Glomerular endothelial cell (primary cell): ENCODE measurements at regions not wholly inside any gene's neighbourhood (a gene's known extent, or its start where the extent isn't known, plus 50 kb on each side); places are given as distances from the start of the nearest gene placed in this dataset.
"Not testable (repeated sequence)": the region's sequence is repeated elsewhere in the genome, so short reads cannot be mapped to it uniquely, and the experiment has no call there.

Experiments
- DNase-seq: peaks from one replicate; pipeline ENCODE4 v3.0.0-alpha.2; 2011; ENCODE audit warnings: low read depth, low spot score; ENCODE audit errors: extremely low read depth

DNA sequence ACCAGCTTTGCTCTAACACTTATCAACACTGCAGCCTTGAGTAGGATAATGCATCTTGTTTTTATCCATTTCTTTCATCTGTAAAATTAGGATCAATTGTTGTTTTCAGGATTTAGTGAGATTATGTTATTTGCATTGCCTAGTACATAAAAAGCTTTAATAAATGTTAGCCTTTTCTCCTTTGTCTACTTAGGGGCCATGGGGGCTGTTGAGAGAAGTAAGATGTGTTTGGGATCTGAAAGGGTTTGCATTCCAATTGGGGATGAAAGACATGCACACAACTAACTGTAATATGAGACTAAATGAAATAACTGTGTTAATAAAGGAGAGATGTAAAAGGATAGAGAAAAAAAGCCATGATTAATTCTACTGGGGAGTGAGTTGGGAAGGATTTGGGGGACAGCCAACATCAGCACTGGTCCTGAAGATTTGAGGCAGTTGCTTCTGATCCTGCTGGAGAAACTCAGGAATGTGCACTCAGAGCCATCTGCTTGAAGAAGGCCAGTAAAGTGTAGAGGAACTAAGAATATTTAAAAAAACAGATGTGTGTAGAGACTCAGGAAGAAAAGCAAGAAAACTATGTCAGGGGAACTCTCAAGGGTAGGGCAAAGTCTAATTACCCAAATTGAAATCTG lies 236.3 kb downstream of the OLFM4 start:
- no peak for DNase-seq

DNA sequence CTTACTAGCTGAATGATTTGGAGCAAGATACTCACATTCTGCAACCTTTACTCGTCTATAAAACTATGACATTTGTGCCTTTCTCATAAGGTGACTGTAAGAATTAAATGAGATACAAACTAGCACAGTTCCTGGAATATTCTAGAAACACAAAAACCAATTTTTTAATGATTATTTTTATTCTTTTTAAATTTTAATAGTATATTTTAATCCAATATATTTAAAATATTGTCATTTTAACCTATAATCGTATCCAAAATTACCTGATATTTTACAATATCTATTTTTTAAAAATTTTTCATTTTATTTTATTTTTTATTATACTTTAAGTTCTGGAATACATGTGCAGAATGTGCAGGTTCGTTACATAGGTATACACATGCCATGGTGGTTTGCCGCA lies 238.1 kb downstream of the OLFM4 start:
- no peak for DNase-seq

DNA sequence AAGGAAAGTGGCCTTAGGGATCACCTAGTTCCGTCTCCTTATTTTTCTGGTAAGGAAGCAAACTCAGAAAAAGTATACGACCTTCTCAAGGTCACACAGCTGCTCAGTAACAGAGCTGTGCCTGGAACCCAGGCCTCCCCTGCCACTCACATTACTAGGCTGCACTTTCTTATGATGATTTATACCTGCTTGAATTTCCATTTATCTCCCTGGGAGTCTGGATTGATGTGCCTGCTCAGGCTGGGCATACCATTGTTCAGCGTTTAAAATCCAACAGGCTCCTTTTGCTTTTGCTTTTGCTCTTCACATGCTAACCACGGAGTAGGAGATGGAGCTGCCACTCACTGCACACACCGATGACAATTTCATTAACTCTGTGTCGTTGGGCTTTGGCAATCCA lies 241.0 kb downstream of the OLFM4 start:
- no peak for DNase-seq

DNA sequence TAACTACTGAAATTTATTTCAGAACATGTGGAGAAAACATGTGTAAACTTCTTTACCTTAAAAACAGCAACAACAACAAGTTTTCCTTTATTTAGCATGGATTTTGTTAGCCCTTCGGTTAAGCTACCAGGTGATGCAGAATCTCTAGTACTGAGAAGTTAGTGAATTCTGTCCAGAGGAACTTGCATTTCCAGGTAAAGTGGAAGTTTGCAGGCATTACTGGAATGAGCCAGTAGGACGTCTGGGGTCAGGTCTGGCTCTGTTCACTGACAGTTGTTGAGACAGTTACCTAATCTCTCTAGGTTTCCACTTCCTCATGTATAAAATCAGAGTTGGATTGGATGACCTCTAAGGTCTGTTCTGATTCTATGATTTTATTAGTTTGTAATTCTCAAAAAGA lies 244.3 kb downstream of the OLFM4 start:
- no peak for DNase-seq

DNA sequence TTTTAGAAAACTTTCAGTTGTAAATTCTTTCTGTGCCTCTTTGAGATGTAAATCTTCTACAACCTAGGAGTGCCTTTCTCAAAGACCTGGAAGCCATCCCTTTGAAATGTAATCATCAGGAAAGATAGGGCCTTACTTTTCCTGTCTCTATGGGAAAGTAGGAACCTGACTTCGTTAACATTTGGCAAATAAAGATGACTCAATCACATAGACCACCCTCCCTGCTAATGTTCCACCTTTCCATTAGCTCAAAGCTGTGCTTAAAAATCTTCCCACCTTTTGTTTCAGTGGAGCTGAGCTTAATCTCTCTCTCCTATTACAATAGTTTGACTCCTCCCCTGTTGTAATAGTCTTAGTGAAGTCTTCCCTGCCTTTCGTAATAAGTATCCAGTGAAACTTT lies 247.7 kb downstream of the OLFM4 start:
- DNase-seq, result no peak

DNA sequence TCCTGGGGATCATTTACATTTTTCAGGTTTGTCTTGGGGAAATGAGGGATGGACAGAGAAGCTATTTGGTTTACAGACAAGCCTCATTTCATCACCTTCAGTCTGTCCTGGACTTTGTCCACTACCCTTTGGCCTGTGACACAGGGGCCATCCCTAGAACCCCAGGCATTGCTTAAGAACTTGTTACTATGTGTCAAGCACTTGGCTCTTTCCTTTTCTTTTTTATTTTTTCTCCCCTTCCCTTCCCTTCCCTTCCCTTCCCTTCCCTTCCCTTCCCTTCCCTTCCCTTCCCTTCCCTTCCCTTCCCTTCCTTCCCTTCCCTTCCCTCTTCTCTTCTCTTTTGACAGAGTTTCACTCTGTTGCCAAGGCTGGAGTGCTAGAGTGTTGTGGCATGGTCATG lies 253.1 kb downstream of the OLFM4 start:
- no peak for DNase-seq

DNA sequence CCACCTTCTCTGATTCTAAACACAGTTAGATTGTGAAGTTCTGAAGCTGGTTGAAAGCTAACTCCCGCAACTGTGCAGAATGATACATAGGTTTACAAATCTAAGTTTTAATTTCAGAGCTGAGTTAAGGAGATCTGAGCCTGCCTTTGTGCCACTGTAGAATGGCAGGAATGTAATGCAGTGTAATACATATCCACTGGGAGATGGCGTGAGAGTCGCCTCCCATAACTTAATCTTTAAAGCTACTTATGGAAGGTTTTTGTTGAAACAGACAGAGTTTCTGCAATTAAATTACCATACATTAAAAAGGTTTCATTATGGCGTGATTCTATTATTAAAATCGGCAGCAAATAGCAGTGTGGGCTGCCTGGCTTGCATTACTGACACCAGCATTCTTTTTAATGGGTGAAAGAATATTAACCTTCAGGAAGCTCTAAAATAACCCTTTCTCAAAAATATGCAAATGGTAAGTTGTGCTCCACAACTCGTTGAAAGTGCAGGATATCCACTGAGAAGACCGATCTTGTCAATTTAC lies 257.4 kb downstream of the OLFM4 start:
- DNase-seq, result no peak

DNA sequence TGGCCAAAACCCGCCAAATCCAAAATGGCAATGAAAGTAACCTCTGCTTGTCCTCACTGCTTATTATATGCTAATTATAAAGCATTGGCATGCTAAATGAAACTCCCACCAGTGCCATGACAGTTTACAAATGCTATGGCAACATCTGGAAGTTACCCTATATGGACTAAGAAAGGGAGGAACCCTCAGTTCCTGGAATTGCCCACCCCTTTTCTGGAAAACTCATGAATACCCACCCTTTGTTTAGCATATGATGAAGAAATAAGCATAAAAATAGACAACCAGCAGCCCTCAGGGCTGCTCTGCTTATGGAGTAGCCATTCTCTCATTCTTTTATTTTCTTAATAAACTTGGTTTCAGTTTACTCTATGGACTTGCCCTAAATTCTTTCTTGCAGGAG lies 269.8 kb downstream of the OLFM4 start:
- DNase-seq, result no peak

DNA sequence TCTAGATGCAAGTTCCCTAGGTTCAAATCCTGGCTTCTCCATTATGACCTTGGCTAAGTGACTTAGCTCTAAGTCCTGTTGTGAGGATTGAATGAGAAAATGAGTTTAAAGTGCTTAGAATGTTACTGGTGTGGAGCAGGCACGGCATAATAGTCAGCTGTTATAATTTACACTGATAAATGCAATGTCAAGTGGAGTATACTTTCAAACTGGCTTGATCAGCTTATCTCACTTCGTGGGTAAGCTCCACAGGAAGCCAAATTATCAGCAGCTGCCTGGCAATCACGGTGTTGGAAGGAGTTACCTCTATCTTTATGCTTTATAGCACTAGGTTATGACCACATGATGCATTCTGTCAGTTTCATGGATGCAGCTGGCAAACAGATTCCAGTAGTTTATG lies 272.8 kb downstream of the OLFM4 start:
- DNase-seq, result no peak

DNA sequence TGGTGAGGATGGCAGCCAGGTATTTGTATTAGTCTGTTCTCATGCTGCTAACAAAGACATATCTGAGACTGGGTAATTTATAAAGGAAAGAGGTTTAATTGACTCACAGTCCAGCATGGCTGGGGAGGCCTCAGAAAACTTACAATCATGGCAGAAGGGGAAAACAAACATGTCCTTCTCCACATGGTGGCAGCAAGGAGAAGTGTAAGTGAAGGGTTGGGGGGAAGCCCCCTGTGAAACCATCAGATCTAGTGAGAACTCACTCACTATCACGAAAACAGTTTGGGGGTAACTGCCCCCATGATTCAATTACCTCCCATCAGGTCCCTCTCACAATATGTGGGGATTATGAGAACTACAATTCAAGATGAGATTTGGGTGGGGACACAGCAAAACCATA lies 276.8 kb downstream of the OLFM4 start:
- not testable (repeated sequence) for DNase-seq

DNA sequence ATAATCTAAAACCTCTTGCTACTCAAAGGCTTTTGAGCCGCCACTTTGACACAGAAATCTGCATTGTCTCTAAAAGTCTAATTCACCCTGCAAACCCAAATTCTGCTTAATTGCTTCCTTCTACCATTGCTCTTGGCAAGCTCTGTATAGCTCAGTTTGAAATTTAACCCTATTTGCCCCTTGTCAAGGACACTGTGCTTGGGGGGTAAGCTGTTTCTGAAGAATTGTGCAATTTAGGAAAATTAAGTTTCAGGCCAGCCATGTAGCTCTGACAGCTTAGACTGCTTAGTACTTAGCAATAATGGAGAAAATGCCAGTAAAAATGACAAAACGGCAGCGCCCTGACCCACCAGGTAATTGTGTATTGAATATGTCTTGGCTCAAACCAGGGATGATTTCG lies 282.2 kb downstream of the OLFM4 start:
- DNase-seq, result no peak

DNA sequence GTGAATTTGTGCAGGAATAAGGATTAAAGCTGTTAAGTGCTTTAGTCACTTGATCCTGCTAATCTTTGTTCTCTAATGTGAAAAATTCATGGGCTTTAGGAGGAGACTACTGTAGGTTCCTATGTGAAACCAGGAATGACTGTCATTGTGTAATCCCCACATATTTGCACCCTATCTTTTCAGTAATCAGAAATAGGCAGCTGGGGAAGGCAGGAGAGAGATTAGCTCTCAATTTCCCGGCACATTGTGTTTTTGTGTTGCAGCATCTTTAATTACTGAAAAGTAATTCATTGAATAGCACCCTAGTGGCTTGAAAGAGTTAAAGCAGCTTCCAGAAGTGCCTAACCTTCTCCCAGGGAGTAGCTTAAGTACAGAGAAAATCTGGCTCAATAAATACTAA lies 282.9 kb downstream of the OLFM4 start:
- DNase-seq, result no peak

DNA sequence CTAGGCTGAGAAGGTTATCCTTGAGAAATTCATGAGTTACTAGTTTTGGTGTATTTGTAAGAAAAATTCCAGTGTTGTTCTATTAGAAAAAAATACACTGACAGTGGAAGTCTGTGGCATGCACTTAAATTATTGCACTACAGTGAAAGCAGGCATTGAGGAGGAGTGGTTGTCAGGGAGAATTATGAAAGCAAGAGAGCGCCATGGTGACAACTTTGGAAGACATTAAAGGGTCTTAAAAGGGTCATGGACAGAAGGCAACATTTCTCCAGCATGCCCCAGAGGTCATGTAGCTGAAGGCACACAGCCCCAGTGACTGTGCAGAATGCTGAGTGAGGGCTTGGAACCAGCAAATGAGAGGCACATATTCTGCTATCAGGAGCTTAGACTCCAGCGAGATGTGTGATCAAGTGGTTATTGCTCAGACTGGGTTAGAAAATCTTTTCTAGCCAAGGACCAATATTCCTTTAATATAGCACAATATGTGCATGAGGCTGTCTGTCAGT lies 292.7 kb downstream of the OLFM4 start:
- no peak for DNase-seq

DNA sequence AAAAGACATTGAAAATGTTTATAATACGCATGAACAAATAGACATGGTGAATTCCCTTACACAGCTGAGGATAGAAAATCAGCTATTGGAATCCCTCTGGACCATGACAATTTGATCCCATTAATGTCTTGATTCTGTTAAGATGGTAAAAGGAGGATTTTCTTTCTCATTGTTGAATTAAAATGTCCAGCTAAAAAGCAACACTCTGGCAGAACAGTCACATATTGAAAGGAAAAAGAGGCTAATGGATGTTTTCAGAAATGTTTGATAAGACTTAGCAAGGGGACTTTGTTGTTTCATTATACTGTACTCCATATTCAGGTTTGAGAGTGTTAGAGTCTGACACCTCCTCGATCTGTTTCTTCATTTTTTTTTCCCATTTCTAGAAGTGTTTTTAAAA lies 296.0 kb downstream of the OLFM4 start:
- no peak for DNase-seq

DNA sequence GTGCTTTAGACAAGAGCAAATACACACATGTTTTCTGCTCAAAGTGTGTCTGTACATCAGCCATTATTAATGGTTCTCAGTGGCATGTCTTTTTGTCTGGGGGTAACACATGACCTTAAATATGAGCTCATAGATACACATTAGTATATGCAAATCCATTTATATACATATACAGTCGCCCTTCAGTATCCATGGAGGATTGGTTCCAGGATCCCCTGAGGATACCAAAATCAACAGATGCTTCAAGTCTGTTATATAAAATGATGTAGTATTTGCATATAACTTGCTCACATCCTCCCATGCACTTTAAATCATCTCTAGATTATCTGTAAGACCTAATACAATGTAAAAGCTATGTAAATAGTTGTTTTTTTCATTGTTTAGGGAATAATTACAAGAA lies 298.1 kb downstream of the OLFM4 start:
- no peak for DNase-seq

DNA sequence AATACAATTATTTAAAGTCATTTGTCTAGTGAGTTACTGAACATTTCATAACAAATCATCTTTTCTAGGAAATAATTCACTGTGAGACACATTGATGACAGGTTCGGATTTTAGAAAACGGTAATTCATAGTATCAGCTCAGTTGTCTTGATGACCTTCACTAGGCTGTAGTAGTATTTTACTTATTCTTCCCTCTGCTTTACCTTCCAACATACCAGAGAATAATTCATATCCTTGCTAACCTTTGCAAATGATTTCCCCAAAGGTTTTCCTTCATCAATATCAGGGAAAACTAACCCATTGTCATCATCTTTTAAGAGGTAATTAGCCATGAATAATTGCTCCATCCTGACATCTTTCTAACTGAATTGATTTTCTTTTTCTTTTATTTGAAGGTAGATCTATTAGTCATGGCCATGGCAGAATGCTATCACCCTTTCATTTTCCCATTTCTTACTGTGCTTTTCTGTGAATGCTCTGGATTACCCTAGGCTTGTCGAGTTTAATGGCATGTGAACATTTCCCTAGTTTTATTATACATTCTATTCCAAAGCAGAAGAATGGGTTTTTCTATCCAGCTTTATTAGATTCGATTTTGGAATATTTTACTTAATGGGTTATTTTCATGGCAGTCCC lies 299.2 kb downstream of the OLFM4 start:
- no peak for DNase-seq

DNA sequence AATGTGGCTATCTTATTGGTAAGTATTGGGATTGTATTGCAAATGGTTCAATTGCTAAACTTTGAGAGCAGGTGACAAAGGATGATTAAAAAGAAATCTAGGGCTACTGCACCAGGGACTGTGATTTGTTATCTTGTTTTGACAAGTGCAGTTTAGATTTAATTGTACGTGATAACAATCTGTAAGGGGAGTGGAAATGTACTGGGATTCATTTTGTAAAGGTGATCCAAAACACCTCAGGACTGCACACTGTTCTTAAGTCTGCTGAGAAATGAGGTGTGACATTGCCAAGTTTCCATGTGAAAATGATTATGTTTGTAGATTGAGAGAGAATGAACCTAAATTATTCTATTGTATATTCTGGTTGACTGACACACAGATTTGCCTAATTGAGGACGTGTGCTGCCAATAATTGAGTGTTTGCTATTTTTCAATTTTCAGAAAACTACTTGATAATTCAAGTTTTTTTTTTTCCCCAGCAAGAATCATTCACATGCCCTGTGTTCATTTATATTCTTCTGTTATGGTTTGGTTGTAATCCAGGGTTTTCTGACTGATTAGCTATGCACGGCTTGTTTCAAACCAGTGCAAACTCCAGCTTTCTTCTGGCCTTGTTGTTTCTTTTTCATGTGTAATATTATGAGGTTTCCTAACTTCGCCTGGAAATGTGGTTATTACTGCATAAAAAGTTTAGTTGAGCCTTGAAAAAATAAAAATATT lies 308.0 kb downstream of the OLFM4 start:
- no peak for DNase-seq

DNA sequence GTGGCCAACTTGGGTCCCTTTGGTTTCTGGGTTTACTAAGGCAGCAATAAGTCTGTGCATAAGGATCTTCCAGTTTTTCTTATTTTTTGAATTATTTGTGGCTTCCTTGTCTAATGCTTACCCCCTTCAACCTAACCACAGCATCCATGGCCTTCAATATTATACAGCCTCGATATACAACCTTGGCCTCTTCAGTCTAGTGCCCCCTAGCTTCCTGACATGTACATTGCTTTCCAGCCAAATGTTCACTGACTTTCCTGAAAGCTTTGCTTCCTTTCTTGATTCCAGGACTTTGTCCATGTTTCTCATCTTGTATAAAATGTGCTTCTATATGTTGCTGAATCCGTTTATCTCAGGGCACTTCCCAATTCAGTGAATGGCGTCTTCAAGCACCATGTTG lies 310.1 kb downstream of the OLFM4 start:
- no peak for DNase-seq

DNA sequence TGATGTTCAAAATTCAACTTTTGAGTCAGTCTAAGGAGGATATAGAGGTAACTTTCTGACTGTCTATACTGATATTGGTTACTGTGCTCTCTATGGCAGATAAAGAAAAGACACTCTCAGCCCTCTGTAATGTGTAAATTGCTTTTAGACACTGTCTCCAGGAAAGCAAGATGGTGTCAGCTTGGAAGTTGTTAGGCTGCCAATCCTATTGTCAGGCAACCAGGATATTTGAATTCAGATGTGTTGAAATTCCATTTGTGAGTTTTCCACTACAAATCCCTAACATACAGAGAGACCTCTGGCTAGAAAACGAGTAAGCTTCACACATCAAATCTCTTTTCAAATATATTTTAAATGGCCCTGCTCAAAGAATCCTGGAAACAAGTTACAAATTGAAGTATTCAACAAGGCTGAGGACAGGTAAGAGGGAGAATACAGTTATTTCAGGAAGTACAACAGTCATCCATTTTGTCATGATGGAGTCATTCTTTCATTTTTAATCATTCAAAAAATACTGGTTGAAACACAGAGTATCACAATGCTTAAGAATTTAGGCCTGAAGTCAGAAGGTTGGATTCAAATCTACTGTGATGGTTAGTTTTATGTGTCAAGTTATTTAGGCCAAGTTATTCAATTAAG lies 312.0 kb downstream of the OLFM4 start:
- DNase-seq, result no peak

DNA sequence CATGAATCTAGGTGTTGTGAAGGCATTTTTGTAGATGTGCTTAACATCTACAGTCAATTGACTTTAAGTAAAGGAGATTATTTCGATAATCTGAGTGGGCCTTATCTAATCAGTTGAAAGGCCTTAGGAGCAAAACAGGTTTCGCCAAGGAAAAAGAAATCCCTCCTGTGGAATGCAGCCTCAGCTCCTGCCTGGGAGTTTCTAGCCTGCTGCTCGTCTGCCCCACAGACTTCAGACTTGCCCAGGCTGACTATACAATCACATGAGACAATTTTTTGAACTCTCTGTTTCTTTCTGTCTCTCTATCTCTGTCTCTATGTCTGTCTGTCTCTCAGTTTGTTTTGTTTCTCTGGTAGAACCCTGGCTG lies 312.5 kb downstream of the OLFM4 start:
- no peak for DNase-seq

DNA sequence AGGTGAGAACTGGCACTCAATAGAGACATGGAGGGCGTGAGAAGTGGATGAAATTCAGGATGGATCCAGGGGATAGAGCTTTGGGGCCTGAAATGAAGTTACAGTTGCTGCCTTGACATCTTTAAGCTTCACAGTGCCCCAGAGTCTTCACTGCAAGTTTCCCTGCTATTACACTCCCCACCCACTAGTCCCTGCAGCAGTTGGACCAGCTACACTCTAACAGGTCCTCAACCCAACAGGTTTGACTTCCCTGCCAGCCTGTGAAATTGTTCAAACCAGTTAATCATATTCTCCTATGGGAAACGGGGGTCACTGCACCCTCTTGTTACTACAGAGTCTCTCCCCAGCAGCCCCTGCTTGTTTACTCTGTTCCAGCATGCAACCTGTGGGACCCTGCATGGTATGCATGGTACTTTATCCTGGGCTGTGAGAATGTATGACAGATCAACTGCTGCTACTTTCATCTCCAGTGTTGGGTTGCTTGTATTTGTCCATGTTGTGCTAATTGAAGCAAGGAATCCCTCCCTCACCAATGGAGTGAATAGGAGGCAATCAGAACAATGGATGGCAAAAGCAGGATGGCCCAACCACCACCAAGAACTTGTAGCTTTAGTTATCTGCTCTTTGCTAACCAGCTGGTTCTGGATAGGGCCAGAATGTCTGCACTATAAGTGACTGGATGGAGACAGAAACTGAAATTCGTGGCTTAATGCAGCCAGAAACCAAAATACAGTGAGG lies 314.2 kb downstream of the OLFM4 start:
- no peak for DNase-seq
